Spleen (tissue), 7 donors: ENCODE measurements at regions not wholly inside any gene's neighbourhood (a gene's known extent, or its start where the extent isn't known, plus 50 kb on each side); places are given as distances from the start of the nearest gene placed in this dataset.

Source experiments
- POLR2A ChIP-seq, 3 donors: fragments of 450-650 bp; IDR thresholded peaks; one replicate each; pipeline ENCODE4 v1.5.1; 2017; ENCODE audit warnings: antibody characterized with exemption in 3 of 3, mild to moderate bottlenecking in 1 of 3
- POLR2AphosphoS5 ChIP-seq, 3 donors: sonication (generic); formaldehyde crosslinking; IDR thresholded peaks; one replicate each; pipeline ENCODE4 v1.5.1; 2017; ENCODE audit warnings: antibody characterized with exemption in 3 of 3
- TF ChIP-seq, protein P1 (sequence below), 11 experiments: fragments of 200-600 bp in 7 of 11; fragments of 450-650 bp in 4 of 11; sonication (generic) in 4 of 11; IDR thresholded peaks in 8 of 11; conservative IDR thresholded peaks in 3 of 11; 1 replicate in 7 of 11; 2 replicates in 4 of 11; pipeline versions ENCODE4 v1.4.0 to v1.8.0; 2016 to 2021; ENCODE audit warnings: antibody characterized with exemption in 11 of 11, inconsistent platforms in 4 of 11, mild to moderate bottlenecking in 1 of 11
- donor health status: DM: no; HTN: no; CAD: no; lungs with moderate emphysema.
- donor health status: DM: no; HTN: no; CAD: no.
- donor health status: DM: no; HTN: no; CAD: no.

DNA sequence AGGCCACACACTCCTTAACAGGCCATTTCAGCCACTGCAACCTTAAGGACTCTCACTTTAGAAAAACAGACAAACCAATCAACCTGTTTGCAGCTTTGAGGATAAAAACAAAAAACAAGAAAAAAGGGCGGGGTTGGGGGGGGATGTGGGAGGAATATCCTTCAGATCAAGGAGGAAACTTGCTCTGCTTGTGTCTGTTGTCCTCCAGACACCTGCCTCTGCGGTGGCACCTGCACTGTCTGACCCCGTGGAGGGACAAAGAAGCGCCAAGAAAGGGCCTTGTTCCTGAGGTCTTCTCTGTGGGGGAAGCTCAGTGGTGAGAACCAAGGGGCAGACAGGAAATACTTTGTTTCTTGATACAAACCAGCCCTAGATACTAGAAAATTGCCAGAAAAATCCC is 70.5 kb downstream of the POLR2M start:
- TF ChIP-seq POLR2A (IDR thresholded peaks at IDR 0.05), result no peak
- TF ChIP-seq, protein P1, sequence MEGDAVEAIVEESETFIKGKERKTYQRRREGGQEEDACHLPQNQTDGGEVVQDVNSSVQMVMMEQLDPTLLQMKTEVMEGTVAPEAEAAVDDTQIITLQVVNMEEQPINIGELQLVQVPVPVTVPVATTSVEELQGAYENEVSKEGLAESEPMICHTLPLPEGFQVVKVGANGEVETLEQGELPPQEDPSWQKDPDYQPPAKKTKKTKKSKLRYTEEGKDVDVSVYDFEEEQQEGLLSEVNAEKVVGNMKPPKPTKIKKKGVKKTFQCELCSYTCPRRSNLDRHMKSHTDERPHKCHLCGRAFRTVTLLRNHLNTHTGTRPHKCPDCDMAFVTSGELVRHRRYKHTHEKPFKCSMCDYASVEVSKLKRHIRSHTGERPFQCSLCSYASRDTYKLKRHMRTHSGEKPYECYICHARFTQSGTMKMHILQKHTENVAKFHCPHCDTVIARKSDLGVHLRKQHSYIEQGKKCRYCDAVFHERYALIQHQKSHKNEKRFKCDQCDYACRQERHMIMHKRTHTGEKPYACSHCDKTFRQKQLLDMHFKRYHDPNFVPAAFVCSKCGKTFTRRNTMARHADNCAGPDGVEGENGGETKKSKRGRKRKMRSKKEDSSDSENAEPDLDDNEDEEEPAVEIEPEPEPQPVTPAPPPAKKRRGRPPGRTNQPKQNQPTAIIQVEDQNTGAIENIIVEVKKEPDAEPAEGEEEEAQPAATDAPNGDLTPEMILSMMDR (IDR thresholded peaks at IDR 0.05 in 8 of 11, conservative IDR thresholded peaks at IDR 0.05 in 3 of 11), result no peak
- TF ChIP-seq POLR2AphosphoS5 (IDR thresholded peaks at IDR 0.05), result no peak
